G401 (cell line): ENCODE measurements at regions not wholly inside any gene's neighbourhood (a gene's known extent, or its start where the extent isn't known, plus 50 kb on each side); places are given as distances from the start of the nearest gene placed in this dataset.

Experiments
- DNase-seq: peaks from one replicate; pipeline ENCODE4 v3.0.0-alpha.2; 2015; ENCODE audit warnings: low spot score
- in situ Hi-C: cut with HindIII; loops from 2 replicates; pipeline ENCODE4 v1.10.0; 2016; ENCODE audit warnings: low sequenced_read_pairs, mixed read lengths

DNA sequence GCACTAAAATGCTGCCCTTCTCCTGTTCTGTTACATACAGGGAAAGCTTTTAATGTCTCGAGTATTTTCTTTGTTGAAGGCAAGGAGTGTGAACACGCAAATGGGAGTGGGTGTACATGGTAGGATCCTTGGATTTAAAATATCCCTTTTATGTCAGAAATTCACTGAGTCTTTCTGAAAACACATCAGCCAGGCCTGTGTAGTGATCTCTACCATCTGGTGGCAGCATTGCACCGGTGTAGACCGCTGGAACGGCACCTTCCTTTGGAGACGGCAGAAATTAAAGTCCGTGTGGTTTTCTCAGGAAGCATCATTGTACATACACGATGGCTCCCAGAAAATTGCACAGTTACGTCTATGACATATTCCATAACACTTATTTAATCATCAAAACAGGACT lies 515.8 kb downstream of the GALR1 start:
- DNase-seq, result peak; percentile 45
- in situ Hi-C loops, result no loop called here

- DNase-seq, result no peak
- in situ Hi-C loops, result no loop called here
Observed at GRCh38 chr18:77766421-77766820, 516.8 kb downstream of the GALR1 start.

- no peak for DNase-seq
- in situ Hi-C loops, result no loop called here
Observed at GRCh38 chr18:77772177-77772576, 522.5 kb downstream of the GALR1 start.

GRCh38 chr18:77776104-77776503 lies 526.5 kb downstream of the GALR1 start:
- no peak for DNase-seq

GRCh38 chr18:77777163-77777562 lies 527.5 kb downstream of the GALR1 start:
- peak; percentile 61 for DNase-seq
- in situ Hi-C loops, result no loop called here

More at GRCh38 chr18:77776104-77776503, 526.5 kb downstream of the GALR1 start:
- in situ Hi-C loops, result no loop called here

- in situ Hi-C loops, result no loop called here
- no peak for DNase-seq
Observed at GRCh38 chr18:77784759-77785379, 535.2 kb downstream of the GALR1 start.

GRCh38 chr18:77785415-77785975 lies 535.8 kb downstream of the GALR1 start:
- in situ Hi-C loops, result no loop called here
- DNase-seq, result no peak

GRCh38 chr18:77803024-77803423 lies 553.4 kb downstream of the GALR1 start:
- no peak for DNase-seq
- in situ Hi-C loops, result no loop called here

GRCh38 chr18:77804382-77804781 lies 554.7 kb downstream of the GALR1 start:
- in situ Hi-C loops, result no loop called here
- no peak for DNase-seq

- no peak for DNase-seq
- in situ Hi-C loops, result no loop called here
Observed at GRCh38 chr18:77807650-77808049, 558.0 kb downstream of the GALR1 start.

DNA sequence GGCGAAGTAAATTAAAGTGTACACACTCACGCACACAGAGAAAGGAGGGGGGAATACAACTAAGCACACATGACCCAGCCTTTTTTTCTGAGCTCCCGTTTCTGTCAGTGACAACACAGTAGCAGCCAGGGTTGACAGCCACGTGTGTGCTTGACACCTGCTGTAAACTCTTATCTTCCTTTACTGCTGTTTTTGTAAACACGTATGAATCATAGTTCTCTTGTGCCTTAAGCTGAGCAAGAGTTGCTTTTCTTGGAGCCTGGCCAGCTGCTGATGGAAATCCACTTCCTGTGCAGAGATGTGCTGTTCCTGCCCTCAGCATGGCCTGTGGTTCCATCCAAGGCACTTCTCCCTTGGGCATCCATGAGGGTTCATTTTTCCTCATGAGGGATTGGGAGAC lies 561.9 kb downstream of the GALR1 start:
- DNase-seq, result no peak
- in situ Hi-C loops, result no loop called here

- in situ Hi-C loops, result no loop called here
- DNase-seq, result no peak
Observed at GRCh38 chr18:77815666-77816338, 566.2 kb downstream of the GALR1 start.

- DNase-seq, result no peak
- in situ Hi-C loops, result no loop called here
Observed at GRCh38 chr18:77818328-77818727, 568.7 kb downstream of the GALR1 start.

DNA sequence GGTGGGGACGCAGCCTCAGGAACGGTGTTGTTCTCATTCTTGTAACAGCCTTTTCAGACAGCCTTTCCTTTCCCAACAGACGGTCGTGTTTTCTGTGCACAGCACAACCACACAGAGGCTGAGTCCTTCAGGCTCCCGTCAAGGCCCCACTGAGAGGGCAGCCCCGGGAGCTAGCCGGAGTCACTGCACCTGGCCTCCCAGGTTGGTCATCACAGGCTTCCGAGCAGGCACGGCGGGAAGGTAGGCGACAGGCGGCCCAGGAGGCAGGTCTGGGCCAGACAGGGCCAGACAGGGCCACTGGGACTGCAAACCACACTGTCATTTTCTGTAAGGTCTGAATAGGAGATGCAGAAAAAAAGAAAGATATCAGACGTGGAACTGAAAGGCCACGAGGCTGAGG lies 570.8 kb downstream of the GALR1 start:
- in situ Hi-C loops, result no loop called here
- no peak for DNase-seq

DNA sequence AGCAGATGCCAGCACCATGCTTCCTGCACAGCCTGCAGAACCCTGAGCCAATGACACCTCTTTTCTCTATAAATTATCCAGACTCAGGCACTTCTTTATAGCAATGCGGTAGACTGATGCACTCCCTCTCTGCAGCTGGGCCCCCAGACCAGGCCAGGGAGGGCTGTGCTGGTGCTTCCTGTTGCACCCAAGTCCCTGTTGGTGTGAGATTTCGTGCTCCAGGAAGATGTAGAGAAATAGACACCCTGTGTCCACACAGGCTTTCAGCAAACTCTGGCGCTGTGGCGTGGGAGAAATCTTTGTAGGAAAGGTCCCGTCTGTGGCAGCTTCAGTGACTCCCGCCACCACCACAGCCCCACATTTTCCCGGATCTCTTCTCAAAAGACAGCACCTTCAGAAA lies 572.2 kb downstream of the GALR1 start:
- DNase-seq, result no peak
- in situ Hi-C loops, result no loop called here

DNA sequence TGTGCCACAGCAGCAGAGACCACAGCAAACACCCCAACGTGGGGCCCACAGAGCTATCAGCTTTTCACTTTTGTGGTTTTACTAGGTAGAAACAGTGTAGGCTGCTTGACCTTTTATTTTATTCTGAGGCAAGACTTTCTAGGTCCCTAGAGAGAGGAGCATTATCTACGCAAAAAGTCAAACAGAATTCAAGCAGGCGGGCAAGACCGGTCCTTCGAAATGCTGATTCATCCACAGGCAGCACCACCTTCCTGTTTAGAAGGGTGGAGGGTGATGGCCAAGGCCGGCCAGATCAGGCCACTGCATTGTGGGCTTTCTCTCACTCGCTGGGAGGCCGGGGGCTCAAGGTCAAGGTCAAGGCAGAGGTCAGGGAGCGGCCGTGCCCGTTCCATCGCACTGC lies 573.0 kb downstream of the GALR1 start:
- in situ Hi-C loops, result no loop called here
- no peak for DNase-seq

GRCh38 chr18:77833807-77834206 lies 584.2 kb downstream of the GALR1 start:
- in situ Hi-C loops, result no loop called here
- DNase-seq, result no peak

GRCh38 chr18:77851802-77852201 lies 602.2 kb downstream of the GALR1 start:
- in situ Hi-C loops, result no loop called here

GRCh38 chr18:77853859-77854258 lies 604.2 kb downstream of the GALR1 start:
- in situ Hi-C loops, result no loop called here
- no peak for DNase-seq

More at GRCh38 chr18:77851802-77852201, 602.2 kb downstream of the GALR1 start:
- no peak for DNase-seq

DNA sequence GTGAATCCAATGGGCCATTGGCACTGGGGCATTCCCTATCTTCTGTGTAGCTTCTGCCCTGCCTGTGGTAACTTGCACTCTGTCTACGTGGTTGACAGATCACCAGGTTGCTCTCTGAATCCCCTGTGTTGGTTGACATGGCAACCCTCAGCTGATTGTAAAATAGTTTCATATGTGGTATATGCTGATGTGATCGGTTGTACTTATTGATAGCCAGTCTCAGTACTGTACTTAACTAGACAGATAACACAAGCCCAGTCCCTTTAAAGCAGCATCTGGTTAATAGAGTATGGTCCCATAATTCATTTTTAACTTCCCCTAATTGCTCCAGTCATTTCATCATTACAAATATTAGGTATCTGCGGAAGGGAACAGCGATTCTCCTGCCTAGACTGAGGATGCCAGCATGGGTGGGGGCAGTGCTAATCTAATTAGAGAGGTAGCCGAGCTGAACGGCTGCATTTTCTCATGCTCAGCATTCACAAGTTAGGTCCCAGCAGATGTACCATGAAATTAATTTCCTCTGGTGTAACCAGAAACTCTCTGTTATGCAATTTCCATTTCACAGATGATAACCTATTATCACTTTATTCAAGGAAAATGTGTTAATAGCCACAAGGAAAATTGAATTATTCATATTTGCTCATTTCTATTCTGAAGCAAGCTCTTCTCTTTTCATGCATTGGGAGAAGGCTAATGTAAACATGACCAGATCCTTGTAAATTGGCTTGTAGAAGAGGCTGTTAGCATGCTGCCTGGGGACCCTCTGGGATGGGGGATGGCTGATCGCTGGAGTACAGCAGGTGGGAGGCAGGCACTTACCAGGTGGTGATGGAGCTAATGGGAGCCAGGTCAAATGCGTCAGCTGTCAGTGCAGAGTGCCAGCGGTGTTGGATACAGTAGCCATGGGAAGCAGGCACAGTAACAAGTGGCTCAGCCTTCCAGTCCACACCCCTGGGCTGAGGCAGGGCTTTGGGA lies 608.3 kb downstream of the GALR1 start:
- in situ Hi-C loops, result no loop called here
- no peak for DNase-seq
